ENCODE measurements at regions not wholly inside any gene's neighbourhood (a gene's known extent, or its start where the extent isn't known, plus 50 kb on each side); places are given as distances from the start of the nearest gene placed in this dataset.

GRCh38 chr2:153105829-153106578 lies 372.6 kb downstream of the RPRM start:
- DNase-seq (ENCODE audit: low spot score), result no peak

- no peak for DNase-seq (ENCODE audit: low spot score)
These were observed 377.4 kb downstream of the RPRM start for GRCh38 chr2:153101187-153101586.

GRCh38 chr2:153100151-153100550 lies 378.4 kb downstream of the RPRM start:
- DNase-seq (ENCODE audit: low spot score), result no peak

GRCh38 chr2:153098073-153098472 lies 379.7 kb downstream of the ARL6IP6 start:
- DNase-seq (ENCODE audit: low spot score), result no peak

- DNase-seq (ENCODE audit: low spot score), result no peak
These were observed 377.9 kb downstream of the ARL6IP6 start for GRCh38 chr2:153096272-153096671.

- DNase-seq (ENCODE audit: low spot score), result no peak
These were observed 372.9 kb downstream of the ARL6IP6 start for GRCh38 chr2:153091344-153091743.

GRCh38 chr2:153079315-153079714 lies 360.9 kb downstream of the ARL6IP6 start:
- no peak for DNase-seq (ENCODE audit: low spot score)

- no peak for DNase-seq (ENCODE audit: low spot score)
These were observed 358.9 kb downstream of the ARL6IP6 start for GRCh38 chr2:153077311-153077710.

- DNase-seq (ENCODE audit: low spot score), result no peak
These were observed 355.8 kb downstream of the ARL6IP6 start for GRCh38 chr2:153074207-153074606.

- no peak for DNase-seq (ENCODE audit: low spot score)
These were observed 354.4 kb downstream of the ARL6IP6 start for GRCh38 chr2:153072813-153073212.

GRCh38 chr2:153072077-153072476 lies 353.7 kb downstream of the ARL6IP6 start:
- no peak for DNase-seq (ENCODE audit: low spot score)

- DNase-seq (ENCODE audit: low spot score), result no peak
These were observed 352.7 kb downstream of the ARL6IP6 start for GRCh38 chr2:153071090-153071489.

- no peak for DNase-seq (ENCODE audit: low spot score)
These were observed 350.5 kb downstream of the ARL6IP6 start for GRCh38 chr2:153068915-153069314.

GRCh38 chr2:153068052-153068451 lies 349.6 kb downstream of the ARL6IP6 start:
- DNase-seq (ENCODE audit: low spot score), result no peak

- DNase-seq (ENCODE audit: low spot score), result no peak
These were observed 341.1 kb downstream of the ARL6IP6 start for GRCh38 chr2:153059338-153060052.

GRCh38 chr2:153057743-153058142 lies 339.3 kb downstream of the ARL6IP6 start:
- no peak for DNase-seq (ENCODE audit: low spot score)

- no peak for DNase-seq (ENCODE audit: low spot score)
These were observed 336.8 kb downstream of the ARL6IP6 start for GRCh38 chr2:153055182-153055581.

GRCh38 chr2:153052807-153053559 lies 334.6 kb downstream of the ARL6IP6 start:
- DNase-seq (ENCODE audit: low spot score), result no peak

- DNase-seq (ENCODE audit: low spot score), result no peak
These were observed 328.8 kb downstream of the ARL6IP6 start for GRCh38 chr2:153047220-153047619.

- DNase-seq (ENCODE audit: low spot score), result no peak
These were observed 325.0 kb downstream of the ARL6IP6 start for GRCh38 chr2:153043385-153043784.

- DNase-seq (ENCODE audit: low spot score), result no peak
These were observed 310.2 kb downstream of the ARL6IP6 start for GRCh38 chr2:153028626-153029025.

- DNase-seq (ENCODE audit: low spot score), result no peak
These were observed 309.1 kb downstream of the ARL6IP6 start for GRCh38 chr2:153027533-153027932.

GRCh38 chr2:153020201-153020600 lies 301.8 kb downstream of the ARL6IP6 start:
- DNase-seq (ENCODE audit: low spot score), result no peak

All from cerebellar cortex (tissue), 1 donor.